SU-DHL-6 (cell line): ENCODE measurements at regions not wholly inside any gene's neighbourhood (a gene's known extent, or its start where the extent isn't known, plus 50 kb on each side); places are given as distances from the start of the nearest gene placed in this dataset.

Experiments
- CTCF ChIP-seq: fragments of 200-600 bp; sonication (generic); IDR thresholded peaks from one replicate; pipeline ENCODE4 v1.5.1; 2017; ENCODE audit warnings: antibody characterized with exemption, mild to moderate bottlenecking, low read length, moderate library complexity; ENCODE audit not compliant: insufficient read depth, poor library complexity, severe bottlenecking
- EZH2phosphoT487 ChIP-seq: fragments of 200-600 bp; sonication (generic), shearing (Covaris generic); conservative IDR thresholded peaks from 2 replicates; pipeline ENCODE4 v1.6.1; 2018; ENCODE audit warnings: mild to moderate bottlenecking, antibody characterized with exemption, low read length, moderate library complexity, mixed read lengths

GRCh38 chr11:106233191-106233590 is 155.7 kb downstream of the AASDHPPT start:
- TF ChIP-seq CTCF (no peak), EZH2phosphoT487 (no peak)
